ENCODE measurements at regions not wholly inside any gene's neighbourhood (a gene's known extent, or its start where the extent isn't known, plus 50 kb on each side); places are given as distances from the start of the nearest gene placed in this dataset.

DNA sequence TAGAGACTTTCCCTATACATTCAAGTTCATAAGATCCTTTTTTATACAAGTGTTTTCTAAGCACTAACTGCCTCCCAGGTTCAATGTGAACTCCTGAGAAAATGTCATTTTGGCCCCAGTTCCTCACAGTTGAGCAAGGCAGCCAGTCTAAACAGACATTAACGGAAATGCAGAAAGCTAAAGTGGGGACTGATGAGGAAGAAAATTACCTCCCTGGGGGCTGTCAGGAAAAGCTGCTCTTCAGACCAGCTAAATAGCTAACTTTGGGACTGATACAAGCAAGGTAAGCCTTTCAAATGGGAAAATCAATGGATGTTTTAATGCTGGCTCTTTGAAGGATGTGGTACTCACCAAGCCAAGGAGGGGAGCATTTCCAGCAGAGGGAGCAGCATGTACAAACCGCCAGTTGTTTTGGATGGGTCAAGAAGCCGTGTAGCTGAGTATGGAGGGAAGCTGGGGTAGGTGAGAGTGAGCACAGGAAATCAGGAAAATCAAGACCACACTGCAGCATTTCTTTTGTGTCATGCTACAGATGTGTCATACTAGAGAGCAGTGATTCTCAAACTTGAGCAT lies 180.8 kb upstream of the CHD6 start:
- H3K4me2 ChIP-seq (ENCODE audit: insufficient read depth in 1 of 2, low read depth in 2 of 2, low read length in 2 of 2), result no peak overlapping the region
- 0 out of 2 replicates have a peak overlapping the region, but pooled peaks have one; percentile 19 for H2AFZ ChIP-seq (ENCODE audit: low read length)
- no peaks in the 10 kb centered on the region for H3K79me1 ChIP-seq (ENCODE audit: low read depth, low read length)
- no peaks in the 10 kb centered on the region for H3K79me2 ChIP-seq (ENCODE audit: control insufficient read depth in 1 of 2, insufficient read depth in 2 of 2, low read length in 2 of 2)
- FAIRE-seq, result peak; percentile 55
- H3K9me3 ChIP-seq (ENCODE audit: insufficient read depth in 2 of 2, low read depth in 1 of 2, low read length in 1 of 2), result no peaks in the 10 kb centered on the region
- H3K56ac ChIP-seq (replicated peaks; ENCODE audit: insufficient read length, low read depth, low read length), result no peak overlapping the region
- no peak overlapping the region; the same call in 1 of the 2 replicates for H2BK12ac ChIP-seq (ENCODE audit: low read depth, low read length)
- TF ChIP-seq, protein P1, sequence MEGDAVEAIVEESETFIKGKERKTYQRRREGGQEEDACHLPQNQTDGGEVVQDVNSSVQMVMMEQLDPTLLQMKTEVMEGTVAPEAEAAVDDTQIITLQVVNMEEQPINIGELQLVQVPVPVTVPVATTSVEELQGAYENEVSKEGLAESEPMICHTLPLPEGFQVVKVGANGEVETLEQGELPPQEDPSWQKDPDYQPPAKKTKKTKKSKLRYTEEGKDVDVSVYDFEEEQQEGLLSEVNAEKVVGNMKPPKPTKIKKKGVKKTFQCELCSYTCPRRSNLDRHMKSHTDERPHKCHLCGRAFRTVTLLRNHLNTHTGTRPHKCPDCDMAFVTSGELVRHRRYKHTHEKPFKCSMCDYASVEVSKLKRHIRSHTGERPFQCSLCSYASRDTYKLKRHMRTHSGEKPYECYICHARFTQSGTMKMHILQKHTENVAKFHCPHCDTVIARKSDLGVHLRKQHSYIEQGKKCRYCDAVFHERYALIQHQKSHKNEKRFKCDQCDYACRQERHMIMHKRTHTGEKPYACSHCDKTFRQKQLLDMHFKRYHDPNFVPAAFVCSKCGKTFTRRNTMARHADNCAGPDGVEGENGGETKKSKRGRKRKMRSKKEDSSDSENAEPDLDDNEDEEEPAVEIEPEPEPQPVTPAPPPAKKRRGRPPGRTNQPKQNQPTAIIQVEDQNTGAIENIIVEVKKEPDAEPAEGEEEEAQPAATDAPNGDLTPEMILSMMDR (IDR thresholded peaks at IDR 0.05; ENCODE audit: control extremely low read depth in 1 of 3, insufficient read depth in 1 of 3, low read depth in 1 of 3, low read length in 3 of 3), result peak; percentile 14 to 35 (median 14); a peak in 2 of 4 replicates
- TF ChIP-seq SIX5 (IDR thresholded peaks at IDR 0.05; ENCODE audit: low read depth, low read length) (no peak), RAD21 (IDR thresholded peaks at IDR 0.05 in 1 of 2, conservative IDR thresholded peaks at IDR 0.05 in 1 of 2; ENCODE audit: low read depth in 2 of 2, low read length in 2 of 2) (peak in 1 of 2 experiments; percentile 30; a peak in 2 of 4 replicates)
- CTCF ChIA-PET (ENCODE audit: partially characterized antibody), result interaction anchor here (0.7 to 2.5 kb wide), 17 partner anchors 9 to 219 kb away, joined by 3 to 12 read pairs (median 3); no protein-coding TSS in a partner anchor
- H4K91ac ChIP-seq (replicated peaks; ENCODE audit: insufficient read length, low read length), result no peak overlapping the region
- no peaks in the 10 kb centered on the region for H3K23me2 ChIP-seq (ENCODE audit: low read depth, low read length)
- no peak overlapping the region for H3K4ac ChIP-seq (replicated peaks; ENCODE audit: insufficient read length, low read depth, low read length)
- no peak overlapping the region for H3K4me3 ChIP-seq (ENCODE audit: extremely low read depth in 1 of 4, insufficient read depth in 2 of 4, low read depth in 3 of 4, low read length in 4 of 4)
- H3K27me3 ChIP-seq (replicated peaks in 1 of 4; ENCODE audit: control insufficient read depth in 3 of 4, extremely low read depth in 1 of 4, insufficient read depth in 3 of 4, low read length in 3 of 4), result no peaks in the 10 kb centered on the region
- peaks cover 0 to 7% (median 3%) of the 10 kb centered on the region in 4 experiments; a peak in 3 of 7 replicates for H3K4me1 ChIP-seq (replicated peaks in 1 of 4; ENCODE audit: control insufficient read depth in 3 of 4, insufficient read depth in 4 of 4, low read length in 3 of 4)
- POLR2A ChIA-PET (ENCODE audit: partially characterized antibody), result no interaction called here
- no peak overlapping the region for H4K8ac ChIP-seq (ENCODE audit: extremely low read depth, insufficient read depth, low read length)
- no peak overlapping the region for H2BK5ac ChIP-seq (ENCODE audit: low read depth, low read length)
- no peak for DNase-seq (ENCODE audit: low read depth in 1 of 2, low spot score in 2 of 2)
- no peak overlapping the region for H3K23ac ChIP-seq (ENCODE audit: insufficient read length)
- no peak overlapping the region for H2BK120ac ChIP-seq (replicated peaks; ENCODE audit: low read depth, low read length)
- no peak overlapping the region; the same call in 1 of the 2 replicates for H2BK15ac ChIP-seq (ENCODE audit: low read length)
- H3K18ac ChIP-seq (ENCODE audit: extremely low read depth, low read length), result no peak overlapping the region
- no peaks in the 10 kb centered on the region for H3K36me3 ChIP-seq (ENCODE audit: control insufficient read depth in 2 of 4, insufficient read depth in 4 of 4, low read length in 3 of 4)
- H2BK20ac ChIP-seq (ENCODE audit: low read length), result no peak overlapping the region
- no peak overlapping the region for H3K9ac ChIP-seq (replicated peaks in 1 of 4; ENCODE audit: extremely low read depth in 1 of 4, low read depth in 3 of 4, low read length in 3 of 4)
- no peak overlapping the region for H4K5ac ChIP-seq (ENCODE audit: insufficient read length, low read depth, low read length)
- H2AK5ac ChIP-seq (ENCODE audit: low read depth, low read length), result no peak overlapping the region
- WGBS, 2 experiments (ENCODE audit: extremely low coverage in 1 of 2, insufficient coverage in 1 of 2, insufficient read length in 1 of 2, insufficient replicate concordance in 2 of 2, low coverage in 1 of 2, low lambda C conversion rate in 2 of 2, missing lambda C conversion rate in 1 of 2), result 75% methylated on average over 3 of the region's 3 CpGs; no CpG with 5 or more reads in 1 of the 2 experiments
- H3K14ac ChIP-seq (ENCODE audit: insufficient read length), result no peak overlapping the region
- no peak overlapping the region for H3K27ac ChIP-seq (ENCODE audit: low read depth, low read length)
- H4K20me1 ChIP-seq (replicated peaks in 1 of 2; ENCODE audit: control insufficient read depth in 1 of 2, insufficient read depth in 2 of 2, low read length in 2 of 2), result no peaks in the 10 kb centered on the region

Data from H1 (cell line).